ENCODE measurements at regions not wholly inside any gene's neighbourhood (a gene's known extent, or its start where the extent isn't known, plus 50 kb on each side); places are given as distances from the start of the nearest gene placed in this dataset.

GRCh38 chr2:230650585-230651137 is 62.0 kb upstream of the CAB39 start:
- no peak for TF ChIP-seq CTCF (conservative IDR thresholded peaks at IDR 0.05)
- TF ChIP-seq ZFX (IDR thresholded peaks at IDR 0.05) = no peak

All from C4-2B (cell line).